Neutrophil (primary cell): ENCODE measurements at regions not wholly inside any gene's neighbourhood (a gene's known extent, or its start where the extent isn't known, plus 50 kb on each side); places are given as distances from the start of the nearest gene placed in this dataset.

Experiments
- H3K27ac ChIP-seq: fragments of 200-600 bp; sonication (generic); 2 replicates; pipeline ENCODE4 v1.5.1; 2016; ENCODE audit warnings: mild to moderate bottlenecking, moderate library complexity
- H3K27me3 ChIP-seq: fragments of 200-600 bp; sonication (generic); 2 replicates; pipeline ENCODE4 v1.6.0; 2016; ENCODE audit warnings: mild to moderate bottlenecking
- H3K36me3 ChIP-seq: fragments of 200-600 bp; sonication (generic); 2 replicates; pipeline ENCODE4 v1.5.1; 2017
- H3K4me1 ChIP-seq, 2 experiments: fragments of 200-600 bp in 1 of 2; sonication (generic) in 1 of 2; 1 replicate in 1 of 2; 2 replicates in 1 of 2; pipeline versions ENCODE4 v1.5.1 to v1.6.1; 2013 to 2016; ENCODE audit warnings: low read depth in 1 of 2, low read length in 1 of 2, mild to moderate bottlenecking in 1 of 2, moderate library complexity in 1 of 2; ENCODE audit not compliant: control insufficient read depth in 1 of 2, insufficient read depth in 1 of 2
- H3K4me3 ChIP-seq, 2 experiments: fragments of 200-600 bp in 1 of 2; sonication (generic) in 1 of 2; 1 replicate in 1 of 2; 2 replicates in 1 of 2; pipeline ENCODE4 v1.5.1; 2013 to 2016; ENCODE audit warnings: low read depth in 1 of 2, low read length in 1 of 2, mild to moderate bottlenecking in 1 of 2, moderate library complexity in 1 of 2
- H3K9me3 ChIP-seq: fragments of 200-600 bp; sonication (generic); 2 replicates; pipeline ENCODE4 v1.5.1; 2016
- CTCF ChIP-seq: fragments of 200-600 bp; sonication (generic); IDR thresholded peaks from 2 replicates; pipeline ENCODE4 v1.5.1; 2016; ENCODE audit warnings: antibody characterized with exemption

GRCh38 chr9:23278561-23278960 is 547.5 kb downstream of the ELAVL2 start:
- H3K36me3 ChIP-seq = no peaks in the 10 kb centered on the region
- no peaks in the 10 kb centered on the region for H3K9me3 ChIP-seq
- H3K27me3 ChIP-seq = no peaks in the 10 kb centered on the region
- H3K4me1 ChIP-seq = no peaks in the 10 kb centered on the region
- TF ChIP-seq CTCF = no peak
- no peak overlapping the region for H3K4me3 ChIP-seq
- no peak overlapping the region for H3K27ac ChIP-seq

- Histone ChIP-seq H3K4me1 (no peaks in the 10 kb centered on the region), H3K27ac (no peak overlapping the region), H3K27me3 (no peaks in the 10 kb centered on the region), H3K36me3 (no peaks in the 10 kb centered on the region), H3K9me3 (no peaks in the 10 kb centered on the region), H3K4me3 (no peak overlapping the region)
- no peak for TF ChIP-seq CTCF
Observed at GRCh38 chr9:23287390-23287789, 538.6 kb downstream of the ELAVL2 start.

- Histone ChIP-seq H3K9me3 (no peaks in the 10 kb centered on the region), H3K27ac (no peak overlapping the region), H3K36me3 (no peaks in the 10 kb centered on the region), H3K27me3 (no peaks in the 10 kb centered on the region), H3K4me1 (no peaks in the 10 kb centered on the region), H3K4me3 (no peak overlapping the region)
- TF ChIP-seq CTCF = no peak
Observed at GRCh38 chr9:23288545-23288944, 537.5 kb downstream of the ELAVL2 start.

- Histone ChIP-seq H3K4me1 (no peaks in the 10 kb centered on the region), H3K9me3 (no peaks in the 10 kb centered on the region), H3K36me3 (no peaks in the 10 kb centered on the region), H3K4me3 (no peak overlapping the region), H3K27ac (no peak overlapping the region), H3K27me3 (no peaks in the 10 kb centered on the region)
- no peak for TF ChIP-seq CTCF
Observed at GRCh38 chr9:23290973-23291372, 535.1 kb downstream of the ELAVL2 start.

- Histone ChIP-seq H3K27me3 (no peaks in the 10 kb centered on the region), H3K27ac (no peak overlapping the region), H3K9me3 (no peaks in the 10 kb centered on the region), H3K4me3 (no peak overlapping the region), H3K36me3 (no peaks in the 10 kb centered on the region), H3K4me1 (no peaks in the 10 kb centered on the region)
- TF ChIP-seq CTCF = no peak
Observed at GRCh38 chr9:23302281-23302680, 523.8 kb downstream of the ELAVL2 start.

GRCh38 chr9:23306731-23307130 is 519.3 kb downstream of the ELAVL2 start:
- TF ChIP-seq CTCF = no peak
- H3K36me3 ChIP-seq = no peaks in the 10 kb centered on the region

More at GRCh38 chr9:23306731-23307130, 519.3 kb downstream of the ELAVL2 start:
- Histone ChIP-seq H3K9me3 (no peaks in the 10 kb centered on the region), H3K4me3 (no peak overlapping the region), H3K27ac (no peak overlapping the region), H3K4me1 (no peaks in the 10 kb centered on the region), H3K27me3 (no peaks in the 10 kb centered on the region)
